ENCODE measurements at regions not wholly inside any gene's neighbourhood (a gene's known extent, or its start where the extent isn't known, plus 50 kb on each side); places are given as distances from the start of the nearest gene placed in this dataset.

DNA sequence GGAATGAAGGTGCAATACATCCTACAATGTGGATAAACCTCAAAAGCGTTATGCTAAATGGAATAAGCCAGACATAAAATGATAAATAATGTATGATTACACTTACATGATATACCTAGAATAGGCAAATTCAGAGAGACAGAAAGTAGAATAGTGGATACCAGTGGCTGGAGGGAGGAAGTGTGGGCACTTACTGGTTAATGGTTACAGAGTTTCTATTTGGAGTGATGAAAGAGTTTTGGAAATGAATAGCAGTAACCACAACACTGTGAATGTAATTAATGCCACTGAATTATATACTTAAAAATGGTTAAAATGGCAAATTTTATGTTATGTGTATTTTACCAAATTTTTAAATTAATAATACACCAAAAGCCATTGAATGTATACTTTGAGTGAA is 71.4 kb upstream of the CST7 start:
- TF ChIP-seq SUZ12 (IDR thresholded peaks at IDR 0.05; ENCODE audit: extremely low read depth, insufficient read depth, insufficient read length) (no peak), YY1 (IDR thresholded peaks at IDR 0.05; ENCODE audit: insufficient read depth, insufficient read length) (no peak), ZNF274 (IDR thresholded peaks at IDR 0.05; ENCODE audit: low read depth, low read length) (no peak)

Data from NT2/D1 (cell line).